CD4-positive, alpha-beta T cell (primary cell): ENCODE measurements at regions not wholly inside any gene's neighbourhood (a gene's known extent, or its start where the extent isn't known, plus 50 kb on each side); places are given as distances from the start of the nearest gene placed in this dataset.

Experiments used
- ATAC-seq: fragments of 200-7000 bp; cut with Tn5 transposase; one replicate; pipeline ENCODE4 v1.10.0; 2022; ENCODE audit warnings: mild to moderate bottlenecking; ENCODE audit not compliant: poor library complexity
- CTCF ChIA-PET: fragments of 350-600 bp; sonication (Branson Sonifier 250); formaldehyde crosslinking; loops from one replicate; lab custom pipeline; 2021; ENCODE audit warnings: antibody characterized with exemption, inconsistent platforms; lab: Charles Lee
- POLR2A ChIA-PET: fragments of 350-600 bp; sonication (Branson Sonifier 250); formaldehyde crosslinking; loops from one replicate; lab custom pipeline; 2021; ENCODE audit warnings: antibody characterized with exemption, inconsistent platforms; lab: Charles Lee
- DNase-seq, 14 experiments: peaks; one replicate each; pipeline ENCODE4 v3.0.0-alpha.2; 2013 to 2020; ENCODE audit warnings: mixed read lengths in 2 of 14
- H3K27ac ChIP-seq, 2 donors: one replicate each; pipeline versions ENCODE4 v1.5.1 to v1.7.0; 2013; ENCODE audit warnings: low read length in 2 of 2, low read depth in 1 of 2, mild to moderate bottlenecking in 1 of 2
- H3K27me3 ChIP-seq, 2 experiments: 1 replicate in 1 of 2; 2 replicates in 1 of 2; pipeline versions ENCODE4 v1.6.1 to v1.7.0; 2013; ENCODE audit warnings: low read length in 2 of 2, control low read depth in 1 of 2, mild to moderate bottlenecking in 1 of 2, moderate library complexity in 1 of 2; ENCODE audit not compliant: insufficient read depth in 2 of 2, control insufficient read depth in 1 of 2
- H3K36me3 ChIP-seq: one replicate; pipeline ENCODE4 v1.6.1; 2013; ENCODE audit warnings: low read length, control low read depth; ENCODE audit not compliant: insufficient read depth
- H3K4me1 ChIP-seq: one replicate; pipeline ENCODE4 v1.6.1; 2013; ENCODE audit warnings: low read length, control low read depth; ENCODE audit not compliant: insufficient read depth
- H3K4me3 ChIP-seq: one replicate; pipeline ENCODE4 v1.5.1; 2013; ENCODE audit warnings: mild to moderate bottlenecking, low read length, moderate library complexity
- H3K9me3 ChIP-seq, 2 experiments: 1 replicate in 1 of 2; 2 replicates in 1 of 2; pipeline versions ENCODE4 v1.6.1 to v1.7.0; 2013; ENCODE audit warnings: low read length in 2 of 2, mild to moderate bottlenecking in 2 of 2, control low read depth in 1 of 2, moderate library complexity in 1 of 2; ENCODE audit not compliant: control insufficient read depth in 1 of 2, insufficient read depth in 1 of 2
- H3K27ac Mint-ChIP-seq: one replicate; pipeline ENCODE4 v1.8.0; 2020; ENCODE audit warnings: mixed read lengths
- H3K27me3 Mint-ChIP-seq: one replicate; pipeline ENCODE4 v1.8.0; 2021; ENCODE audit warnings: mixed read lengths
- H3K36me3 Mint-ChIP-seq: one replicate; pipeline ENCODE4 v1.8.0; 2021; ENCODE audit warnings: low read depth, mixed read lengths
- H3K4me1 Mint-ChIP-seq: one replicate; pipeline ENCODE4 v1.8.0; 2021; ENCODE audit warnings: low read depth, mixed read lengths
- H3K4me3 Mint-ChIP-seq: one replicate; pipeline ENCODE4 v1.8.0; 2020; ENCODE audit warnings: mild to moderate bottlenecking, mixed read lengths
- H3K9me3 Mint-ChIP-seq: one replicate; pipeline ENCODE4 v1.8.0; 2020; ENCODE audit warnings: mixed read lengths
- intact Hi-C, 2 experiments: fragments of 100-400 bp; cut with DNase I in 1 of 2; cut with micrococcal nuclease in 1 of 2; formaldehyde crosslinking; loops; one replicate each; pipeline versions ENCODE4 v1.15.1 to v1.9.0; 2023 to 2025; cut with DNase I, micrococcal nuclease
- TF ChIP-seq, protein P1 (sequence below): fragments of 200-600 bp; IDR thresholded peaks from one replicate; pipeline ENCODE4 v1.8.0; 2022; ENCODE audit warnings: antibody characterized with exemption, mild to moderate bottlenecking

DNA sequence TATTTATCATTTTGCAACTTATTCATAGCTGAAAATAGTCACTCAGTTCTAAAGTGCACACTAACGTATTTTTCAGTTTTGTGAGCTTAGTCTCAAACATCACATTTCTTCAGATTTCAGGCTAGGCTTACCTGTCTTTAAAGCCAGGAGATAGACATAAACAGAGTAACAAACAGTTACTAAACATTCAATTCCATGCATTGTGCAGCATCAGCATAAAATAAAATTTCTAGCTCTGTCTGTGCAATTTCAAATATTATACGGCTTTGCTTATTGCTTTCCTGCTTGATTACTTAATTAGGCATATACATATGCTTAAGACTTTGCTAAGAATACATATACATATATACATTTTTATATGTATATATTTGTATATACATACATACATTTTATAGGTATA lies 637.0 kb downstream of the NR4A2 start:
- CTCF ChIA-PET, result no interaction called here
- H3K27me3 ChIP-seq, result no peaks in the 10 kb centered on the region
- H3K4me1 Mint-ChIP-seq, result no peaks in the 10 kb centered on the region
- POLR2A ChIA-PET, result no interaction called here
- no peak overlapping the region for H3K27ac Mint-ChIP-seq
- no peaks in the 10 kb centered on the region for H3K9me3 ChIP-seq
- intact Hi-C loops, result no loop called here
- H3K4me3 ChIP-seq, result no peak overlapping the region
- H3K36me3 Mint-ChIP-seq, result no peaks in the 10 kb centered on the region
- TF ChIP-seq, protein P1, sequence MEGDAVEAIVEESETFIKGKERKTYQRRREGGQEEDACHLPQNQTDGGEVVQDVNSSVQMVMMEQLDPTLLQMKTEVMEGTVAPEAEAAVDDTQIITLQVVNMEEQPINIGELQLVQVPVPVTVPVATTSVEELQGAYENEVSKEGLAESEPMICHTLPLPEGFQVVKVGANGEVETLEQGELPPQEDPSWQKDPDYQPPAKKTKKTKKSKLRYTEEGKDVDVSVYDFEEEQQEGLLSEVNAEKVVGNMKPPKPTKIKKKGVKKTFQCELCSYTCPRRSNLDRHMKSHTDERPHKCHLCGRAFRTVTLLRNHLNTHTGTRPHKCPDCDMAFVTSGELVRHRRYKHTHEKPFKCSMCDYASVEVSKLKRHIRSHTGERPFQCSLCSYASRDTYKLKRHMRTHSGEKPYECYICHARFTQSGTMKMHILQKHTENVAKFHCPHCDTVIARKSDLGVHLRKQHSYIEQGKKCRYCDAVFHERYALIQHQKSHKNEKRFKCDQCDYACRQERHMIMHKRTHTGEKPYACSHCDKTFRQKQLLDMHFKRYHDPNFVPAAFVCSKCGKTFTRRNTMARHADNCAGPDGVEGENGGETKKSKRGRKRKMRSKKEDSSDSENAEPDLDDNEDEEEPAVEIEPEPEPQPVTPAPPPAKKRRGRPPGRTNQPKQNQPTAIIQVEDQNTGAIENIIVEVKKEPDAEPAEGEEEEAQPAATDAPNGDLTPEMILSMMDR, result no peak
- no peaks in the 10 kb centered on the region for H3K27me3 Mint-ChIP-seq
- ATAC-seq (no peak), DNase-seq (no peak)
- H3K27ac ChIP-seq, result no peak overlapping the region
- H3K4me3 Mint-ChIP-seq, result no peak overlapping the region
- no peaks in the 10 kb centered on the region for H3K4me1 ChIP-seq
- no peaks in the 10 kb centered on the region for H3K36me3 ChIP-seq
- H3K9me3 Mint-ChIP-seq, result no peaks in the 10 kb centered on the region

DNA sequence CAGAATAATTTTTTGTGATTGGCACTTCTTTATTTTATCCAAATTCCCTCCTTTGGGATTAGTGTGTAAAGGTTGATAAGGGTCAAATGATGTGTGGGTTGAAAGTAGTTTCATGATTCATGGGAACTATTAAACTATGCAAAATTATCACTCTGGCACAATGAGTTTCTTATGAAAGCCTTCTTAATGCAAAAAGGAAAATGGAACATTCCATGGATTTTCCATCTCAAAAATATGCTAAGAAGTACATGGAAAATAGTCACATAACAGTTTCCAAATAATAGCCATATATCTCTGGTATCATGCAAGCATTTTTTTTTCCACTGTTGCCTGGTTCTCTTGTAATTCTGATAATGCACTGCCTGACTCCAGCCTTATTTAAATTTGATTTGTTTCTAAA lies 639.7 kb downstream of the NR4A2 start:
- no peaks in the 10 kb centered on the region for H3K27me3 ChIP-seq
- Mint-ChIP-seq H3K27me3 (no peaks in the 10 kb centered on the region), H3K4me3 (no peak overlapping the region), H3K27ac (no peak overlapping the region), H3K4me1 (no peaks in the 10 kb centered on the region), H3K9me3 (no peaks in the 10 kb centered on the region), H3K36me3 (no peaks in the 10 kb centered on the region)
- no peaks in the 10 kb centered on the region for H3K36me3 ChIP-seq
- no peak for ATAC-seq
- TF ChIP-seq, protein P1, result no peak
- ChIA-PET CTCF (no interaction called here), POLR2A (no interaction called here)
- H3K4me1 ChIP-seq, result no peaks in the 10 kb centered on the region
- no peak for DNase-seq
- H3K27ac ChIP-seq, result no peak overlapping the region
- H3K4me3 ChIP-seq, result no peak overlapping the region
- no peaks in the 10 kb centered on the region for H3K9me3 ChIP-seq
- intact Hi-C loops, result no loop called here

DNA sequence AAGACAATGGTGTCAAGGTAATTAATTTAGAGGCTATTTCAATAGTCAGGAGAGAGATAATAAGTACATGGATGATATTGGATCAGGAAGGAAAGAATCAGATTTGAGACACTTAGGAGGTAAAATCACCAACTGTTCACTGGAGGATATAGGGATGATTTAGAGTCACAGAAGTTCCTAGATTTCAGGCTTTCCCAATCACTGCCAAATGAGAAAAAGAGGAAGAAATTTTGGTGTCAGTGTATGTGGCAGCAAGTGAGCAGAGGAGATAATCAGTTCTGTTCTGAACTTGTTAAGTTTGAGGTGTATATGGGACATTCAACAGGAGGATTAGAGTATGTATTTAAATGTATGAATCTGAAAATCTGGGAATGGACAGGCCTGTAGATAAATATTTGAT lies 640.4 kb downstream of the NR4A2 start:
- no peaks in the 10 kb centered on the region for H3K4me1 Mint-ChIP-seq
- no peak overlapping the region for H3K27ac Mint-ChIP-seq
- POLR2A ChIA-PET, result no interaction called here
- no peak overlapping the region for H3K4me3 Mint-ChIP-seq
- Histone ChIP-seq H3K4me1 (no peaks in the 10 kb centered on the region), H3K4me3 (no peak overlapping the region), H3K9me3 (no peaks in the 10 kb centered on the region), H3K27me3 (no peaks in the 10 kb centered on the region), H3K27ac (no peak overlapping the region), H3K36me3 (no peaks in the 10 kb centered on the region)
- intact Hi-C loops, result no loop called here
- H3K9me3 Mint-ChIP-seq, result no peaks in the 10 kb centered on the region
- no peaks in the 10 kb centered on the region for H3K27me3 Mint-ChIP-seq
- CTCF ChIA-PET, result no interaction called here
- TF ChIP-seq, protein P1, result no peak
- ATAC-seq (no peak), DNase-seq (peak in 1 of 14 experiments; percentile 4)
- no peaks in the 10 kb centered on the region for H3K36me3 Mint-ChIP-seq
